GM13976 (cell line): ENCODE measurements at regions not wholly inside any gene's neighbourhood (a gene's known extent, or its start where the extent isn't known, plus 50 kb on each side); places are given as distances from the start of the nearest gene placed in this dataset.

Experiments used
- DNase-seq: peaks from one replicate; pipeline ENCODE4 v3.0.0; 2012; ENCODE audit warnings: low spot score
- in situ Hi-C: fragments of 300-500 bp; cut with MboI; formaldehyde crosslinking; loops from one replicate; pipeline ENCODE4 v1.12.0; 2022; ENCODE audit warnings: low sequenced_read_pairs, mixed read lengths, inconsistent platforms; ENCODE audit not compliant: unreplicated experiment
- TF ChIP-seq, protein P1 (sequence below): IDR thresholded peaks from 2 replicates; pipeline ENCODE4 v1.5.1; 2012; ENCODE audit warnings: borderline replicate concordance, mild to moderate bottlenecking; ENCODE audit not compliant: insufficient read depth; ENCODE audit errors: extremely low read depth, missing control alignments, control extremely low read depth

DNA sequence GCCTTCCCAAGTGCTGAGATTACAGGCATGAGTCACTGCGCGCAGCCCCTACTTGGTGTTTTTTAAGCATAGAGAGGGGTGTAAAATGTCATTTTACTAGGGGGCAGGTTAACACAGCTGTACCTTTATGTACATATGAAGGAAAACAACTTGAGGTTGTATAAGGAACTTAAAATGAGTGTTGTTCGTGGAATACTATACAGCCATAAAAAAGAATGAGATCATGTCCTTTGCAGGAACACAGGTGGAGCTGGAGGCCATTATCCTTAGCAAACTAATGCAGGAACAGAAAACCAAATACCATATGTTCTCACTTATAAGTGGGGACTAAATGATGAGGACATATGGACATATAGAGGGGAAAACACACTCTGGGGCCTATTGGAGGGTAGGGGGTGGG, 256.2 kb upstream of the C2CD4B start:
- in situ Hi-C loops, result no loop called here
- TF ChIP-seq, protein P1, sequence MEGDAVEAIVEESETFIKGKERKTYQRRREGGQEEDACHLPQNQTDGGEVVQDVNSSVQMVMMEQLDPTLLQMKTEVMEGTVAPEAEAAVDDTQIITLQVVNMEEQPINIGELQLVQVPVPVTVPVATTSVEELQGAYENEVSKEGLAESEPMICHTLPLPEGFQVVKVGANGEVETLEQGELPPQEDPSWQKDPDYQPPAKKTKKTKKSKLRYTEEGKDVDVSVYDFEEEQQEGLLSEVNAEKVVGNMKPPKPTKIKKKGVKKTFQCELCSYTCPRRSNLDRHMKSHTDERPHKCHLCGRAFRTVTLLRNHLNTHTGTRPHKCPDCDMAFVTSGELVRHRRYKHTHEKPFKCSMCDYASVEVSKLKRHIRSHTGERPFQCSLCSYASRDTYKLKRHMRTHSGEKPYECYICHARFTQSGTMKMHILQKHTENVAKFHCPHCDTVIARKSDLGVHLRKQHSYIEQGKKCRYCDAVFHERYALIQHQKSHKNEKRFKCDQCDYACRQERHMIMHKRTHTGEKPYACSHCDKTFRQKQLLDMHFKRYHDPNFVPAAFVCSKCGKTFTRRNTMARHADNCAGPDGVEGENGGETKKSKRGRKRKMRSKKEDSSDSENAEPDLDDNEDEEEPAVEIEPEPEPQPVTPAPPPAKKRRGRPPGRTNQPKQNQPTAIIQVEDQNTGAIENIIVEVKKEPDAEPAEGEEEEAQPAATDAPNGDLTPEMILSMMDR, result no peak

DNA sequence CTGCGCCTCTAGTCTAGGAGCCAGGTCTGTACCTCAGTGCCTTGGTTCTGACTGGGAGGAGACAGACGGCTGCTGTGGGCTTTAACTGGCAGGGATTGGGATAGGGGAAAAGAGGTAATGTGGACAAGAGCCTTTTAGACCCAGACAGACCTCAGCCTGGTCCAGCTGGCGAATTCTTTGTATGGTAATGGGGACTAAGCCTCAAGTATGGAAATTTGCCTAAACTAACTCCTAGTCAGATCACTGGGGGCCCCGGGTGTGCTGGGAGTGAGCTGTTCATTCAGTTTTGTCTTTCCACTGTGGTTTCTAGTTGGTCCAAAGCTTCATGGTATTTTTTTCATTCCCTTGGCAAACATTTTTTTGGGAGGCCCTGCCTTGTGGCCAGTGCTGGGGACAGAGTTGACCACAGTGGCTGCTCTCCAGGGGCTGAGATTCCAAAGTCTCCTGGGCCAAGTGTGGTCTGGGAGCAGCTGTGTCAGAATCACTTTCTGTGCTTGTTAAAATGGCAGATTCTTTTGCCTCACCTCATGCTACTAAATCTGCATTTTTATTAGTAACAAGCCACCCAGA, 261.4 kb upstream of the C2CD4B start:
- TF ChIP-seq, protein P1, result no peak
- in situ Hi-C loops, result no loop called here
- no peak for DNase-seq

More for the DNA sequence above, 256.2 kb upstream of the C2CD4B start:
- DNase-seq, result no peak

DNA sequence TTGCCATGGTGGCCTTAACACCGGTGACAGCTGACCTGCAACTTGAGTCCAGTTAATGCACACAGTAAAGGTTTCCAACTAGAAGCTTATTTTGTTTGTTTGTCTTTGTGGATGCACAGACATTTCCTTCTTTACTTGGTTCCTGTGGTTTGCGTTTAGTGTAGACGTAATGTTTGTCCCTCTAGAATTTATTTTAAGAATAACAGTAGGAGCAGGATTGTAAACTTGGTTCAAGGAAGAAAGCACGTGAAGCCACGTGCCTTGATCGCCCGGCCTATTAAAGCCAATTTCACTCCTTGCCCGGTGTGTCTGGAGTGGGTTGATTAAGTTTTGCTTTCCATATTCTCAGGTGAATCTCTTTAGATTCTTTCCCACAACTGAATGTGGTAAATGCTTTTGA, 263.2 kb upstream of the C2CD4B start:
- in situ Hi-C loops, result no loop called here
- TF ChIP-seq, protein P1, result no peak
- DNase-seq, result no peak

DNA sequence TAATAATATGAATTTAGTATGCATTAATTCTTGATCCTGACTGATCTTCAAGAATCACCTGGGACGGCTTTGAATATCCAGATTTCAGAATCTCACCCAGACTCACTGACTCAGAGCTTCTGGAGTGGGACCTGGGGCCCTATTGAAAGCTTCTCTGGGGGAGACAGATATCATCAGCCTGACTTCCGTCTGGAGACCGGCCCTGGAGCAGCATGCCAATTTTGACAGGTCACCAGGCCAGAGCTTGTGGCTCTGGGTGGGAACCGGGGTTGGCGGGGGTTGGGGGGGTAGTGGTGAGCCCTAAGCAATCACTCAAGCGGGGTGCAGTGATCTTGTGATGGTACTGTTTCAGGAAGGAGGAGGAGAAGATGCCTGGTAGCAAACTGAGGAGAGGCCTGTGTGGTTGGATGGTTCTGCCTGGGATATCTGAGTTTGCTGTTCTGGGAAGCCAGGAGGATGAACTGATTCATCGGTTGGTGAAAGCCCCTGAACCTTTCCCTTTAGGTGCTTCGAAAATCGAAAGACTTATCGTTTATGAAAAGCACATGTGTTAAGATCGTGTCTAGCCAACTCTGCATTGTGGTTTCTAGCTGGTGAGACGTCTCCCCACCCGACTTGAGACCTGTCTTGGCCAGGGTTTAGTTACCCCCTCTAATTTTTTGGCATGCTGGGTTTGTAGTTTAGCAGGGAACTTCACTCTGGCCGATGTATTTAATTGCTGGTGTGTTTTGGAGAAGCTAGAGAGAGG, 263.9 kb upstream of the C2CD4B start:
- in situ Hi-C loops, result no loop called here

DNA sequence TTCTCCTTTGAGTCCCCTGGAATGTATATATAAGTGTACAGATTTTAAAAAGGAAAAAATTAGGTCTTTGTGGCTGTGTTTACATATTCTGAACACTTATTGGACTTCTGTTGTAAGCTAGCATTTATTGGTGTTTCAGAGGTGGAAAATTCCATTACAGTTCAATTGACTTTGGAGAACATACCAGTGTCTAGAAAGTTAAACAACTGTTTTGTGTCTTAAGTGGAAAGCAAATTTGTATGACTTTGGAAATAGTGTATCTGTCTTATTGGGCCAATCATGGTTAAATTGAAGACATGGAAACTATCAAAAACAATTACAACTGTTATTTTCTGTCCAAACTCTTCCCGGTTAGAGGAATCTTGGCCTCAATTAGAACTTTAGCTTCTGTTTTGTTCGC, 265.0 kb upstream of the C2CD4B start:
- no peak for DNase-seq
- in situ Hi-C loops, result no loop called here
- TF ChIP-seq, protein P1, result no peak

More for the DNA sequence above, 263.9 kb upstream of the C2CD4B start:
- DNase-seq, result no peak
- TF ChIP-seq, protein P1, result no peak

DNA sequence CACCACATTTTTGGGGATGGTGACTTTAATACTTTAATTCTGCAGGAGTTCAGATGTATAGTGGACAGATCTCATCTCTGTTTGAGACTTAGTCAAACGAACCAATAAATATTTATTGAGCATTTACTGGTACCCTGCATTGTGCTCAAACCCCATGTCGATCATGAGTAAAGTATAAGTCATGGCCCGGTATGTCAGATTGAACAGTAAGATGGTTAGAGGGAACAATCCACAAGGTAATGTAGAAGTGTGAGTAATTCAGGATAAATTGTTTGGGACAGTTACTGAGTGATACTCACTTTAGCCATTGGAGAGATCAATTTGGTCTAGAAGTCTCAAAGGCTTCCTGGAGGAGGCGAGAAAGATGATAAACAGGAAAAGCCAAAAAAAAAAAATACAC, 265.5 kb upstream of the C2CD4B start:
- in situ Hi-C loops, result no loop called here
- no peak for DNase-seq
- TF ChIP-seq, protein P1, result no peak
